PC-9 (cell line): ENCODE measurements at regions not wholly inside any gene's neighbourhood (a gene's known extent, or its start where the extent isn't known, plus 50 kb on each side); places are given as distances from the start of the nearest gene placed in this dataset.

ENCODE experiments used
- CTCF ChIP-seq: fragments of 200-600 bp; sonication (generic); conservative IDR thresholded peaks from 2 replicates; pipeline ENCODE4 v1.6.1; 2017; ENCODE audit warnings: mixed run types, antibody characterized with exemption, mild to moderate bottlenecking, moderate library complexity
- EZH2 ChIP-seq: fragments of 200-600 bp; sonication (generic); IDR thresholded peaks from 2 replicates; pipeline ENCODE4 v1.8.0; 2017; ENCODE audit warnings: antibody characterized with exemption, low read depth

- TF ChIP-seq CTCF, result no peak
- TF ChIP-seq EZH2, result no peak
These were observed 110.3 kb downstream of the SOD2 start for GRCh38 chr6:159582736-159583135.
